HG03558 (cell line): ENCODE measurements at regions not wholly inside any gene's neighbourhood (a gene's known extent, or its start where the extent isn't known, plus 50 kb on each side); places are given as distances from the start of the nearest gene placed in this dataset.

Experiments
- ATAC-seq: cut with Tn5 transposase; IDR thresholded peaks from one replicate; pipeline ENCODE4 v1.9.1; 2021; ENCODE audit warnings: moderate number of reproducible peaks; ENCODE audit not compliant: unreplicated experiment; ENCODE audit errors: extremely low read depth

GRCh38 chr13:22738357-22738756 lies 442.4 kb upstream of the SGCG start:
- ATAC-seq, result no peak

GRCh38 chr13:22740264-22740663 lies 440.5 kb upstream of the SGCG start:
- ATAC-seq, result no peak

- no peak for ATAC-seq
Observed at GRCh38 chr13:22744688-22745452, 435.9 kb upstream of the SGCG start.

- ATAC-seq, result no peak
Observed at GRCh38 chr13:22748866-22749577, 431.8 kb upstream of the SGCG start.

- ATAC-seq, result no peak
Observed at GRCh38 chr13:22749626-22750025, 431.2 kb upstream of the SGCG start.

- no peak for ATAC-seq
Observed at GRCh38 chr13:22757530-22758120, 423.2 kb upstream of the SGCG start.

- no peak for ATAC-seq
Observed at GRCh38 chr13:22758245-22758644, 422.5 kb upstream of the SGCG start.

GRCh38 chr13:22761709-22762108 lies 419.1 kb upstream of the SGCG start:
- ATAC-seq, result no peak

- no peak for ATAC-seq
Observed at GRCh38 chr13:22765547-22765946, 415.2 kb upstream of the SGCG start.

DNA sequence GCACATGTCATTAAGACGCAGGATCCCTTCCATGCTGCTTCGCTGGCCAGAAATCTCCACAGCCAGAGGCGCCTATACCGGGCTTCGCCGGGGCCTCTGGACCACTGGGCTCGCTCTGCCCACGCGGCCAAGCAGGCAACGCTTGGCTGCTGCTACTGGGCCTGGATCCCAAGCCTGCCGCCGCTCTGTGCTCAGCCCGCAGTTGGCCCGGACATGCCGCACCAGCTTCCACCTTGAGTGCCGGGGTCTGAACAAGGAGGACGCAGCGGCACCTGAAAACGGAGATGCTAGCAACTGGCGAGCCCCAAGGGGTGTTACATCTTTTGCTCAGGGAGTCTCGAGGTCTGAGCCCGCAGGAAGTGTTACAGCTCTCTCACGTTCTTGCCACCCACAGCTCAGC lies 409.9 kb upstream of the SGCG start:
- ATAC-seq, result no peak

DNA sequence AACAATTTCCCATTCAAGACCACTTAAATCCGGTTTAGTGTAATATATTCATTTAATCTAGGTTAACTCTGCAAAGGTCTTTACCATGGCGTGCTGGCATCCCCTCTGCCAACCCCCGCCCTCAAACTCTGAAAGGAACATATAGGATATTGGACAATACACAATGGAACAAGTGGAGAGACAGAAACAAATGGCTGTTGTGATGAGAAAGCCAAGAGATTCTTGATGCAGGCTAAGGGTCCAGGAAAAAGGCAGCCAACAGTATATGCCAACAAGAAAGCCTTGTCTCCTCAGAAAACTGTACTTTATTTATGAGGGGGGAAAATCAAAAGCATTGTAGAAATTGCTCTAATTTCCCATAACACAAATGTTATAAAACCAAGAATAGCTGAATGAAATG lies 407.3 kb upstream of the SGCG start:
- no peak for ATAC-seq

DNA sequence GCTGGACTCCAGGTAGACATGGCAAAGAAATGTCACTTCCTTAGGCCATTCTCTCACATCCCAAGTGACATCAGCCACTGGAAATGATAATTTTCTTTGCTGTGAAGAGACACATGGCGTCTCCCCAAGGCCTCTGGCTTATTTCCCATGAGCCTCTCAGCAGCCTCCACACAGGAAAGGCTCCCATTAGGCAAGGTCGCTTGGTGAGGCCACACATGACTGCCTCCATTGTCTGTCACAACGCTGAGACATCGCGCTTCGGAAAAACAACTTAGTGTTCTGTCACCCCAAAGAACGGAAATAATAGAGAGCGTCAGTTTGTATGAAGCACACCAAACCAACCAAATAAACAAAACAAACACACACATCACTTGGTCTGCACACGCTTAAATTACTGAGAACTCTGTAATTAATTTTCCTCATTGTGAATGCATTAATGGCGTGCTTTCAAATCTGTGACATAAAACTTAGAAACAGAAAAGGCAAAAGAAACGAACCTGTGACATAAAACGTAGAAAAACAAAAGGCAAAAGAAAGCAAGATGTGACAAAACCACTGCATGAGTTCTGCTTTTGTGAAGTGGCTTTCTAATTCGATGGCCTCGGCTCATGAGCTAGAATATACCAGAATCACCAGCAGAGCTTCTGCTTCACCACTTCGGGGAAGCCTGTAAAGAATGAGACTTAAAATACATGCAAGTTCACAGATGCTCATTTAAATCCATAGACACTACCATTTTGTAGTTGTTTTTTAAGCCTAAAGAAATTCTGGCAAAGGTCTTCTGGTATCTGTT lies 404.2 kb upstream of the SGCG start:
- no peak for ATAC-seq

DNA sequence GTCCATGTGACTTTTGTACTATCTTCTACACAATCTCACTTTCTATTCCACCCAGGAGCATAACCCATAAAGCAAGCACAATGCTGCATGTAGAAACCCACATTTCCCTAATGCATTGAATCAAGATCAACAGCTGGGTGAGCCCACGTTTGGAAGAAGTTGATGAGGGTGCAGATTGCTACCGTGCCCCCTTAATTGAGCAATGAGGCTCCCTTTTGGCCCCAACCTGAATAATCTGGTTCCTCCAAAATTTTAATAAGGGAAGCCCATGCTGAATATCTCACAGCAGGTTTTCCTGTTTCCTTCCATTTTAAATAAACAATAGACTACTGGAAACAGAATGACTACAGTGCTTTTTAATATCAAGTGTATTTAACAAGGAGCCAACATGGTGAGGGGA lies 403.6 kb upstream of the SGCG start:
- ATAC-seq, result no peak

DNA sequence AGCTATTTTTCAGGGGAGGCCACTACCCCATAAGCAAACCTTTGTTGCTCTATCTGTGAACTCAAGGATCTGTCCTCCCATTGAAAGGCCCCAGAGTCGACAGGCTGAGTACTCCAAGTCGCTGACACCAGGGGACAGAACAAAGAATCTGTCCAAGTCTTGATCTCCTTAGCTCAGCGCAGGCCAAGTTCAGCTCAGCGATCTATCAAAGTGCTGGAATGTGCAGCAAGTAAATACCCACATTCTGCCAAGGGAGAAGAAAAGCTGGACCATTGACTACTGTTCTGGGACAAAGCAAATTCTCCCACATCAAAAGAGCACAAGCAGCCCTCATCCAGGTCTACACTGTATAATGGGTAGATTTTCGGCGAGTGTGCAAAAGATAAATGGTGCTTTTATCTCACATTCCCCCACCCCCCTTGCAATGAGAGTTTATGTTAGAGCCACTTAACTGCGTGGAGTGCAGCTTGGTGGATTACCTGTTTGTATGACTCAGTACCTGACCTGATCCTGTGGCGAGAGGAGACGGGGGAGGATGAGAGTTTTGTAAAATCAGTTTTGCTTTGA lies 391.7 kb upstream of the SGCG start:
- ATAC-seq, result no peak

- ATAC-seq, result no peak
Observed at GRCh38 chr13:22789916-22790315, 390.9 kb upstream of the SGCG start.

- no peak for ATAC-seq
Observed at GRCh38 chr13:22793598-22794134, 387.1 kb upstream of the SGCG start.

- ATAC-seq, result no peak
Observed at GRCh38 chr13:22800526-22801401, 380.0 kb upstream of the SGCG start.

DNA sequence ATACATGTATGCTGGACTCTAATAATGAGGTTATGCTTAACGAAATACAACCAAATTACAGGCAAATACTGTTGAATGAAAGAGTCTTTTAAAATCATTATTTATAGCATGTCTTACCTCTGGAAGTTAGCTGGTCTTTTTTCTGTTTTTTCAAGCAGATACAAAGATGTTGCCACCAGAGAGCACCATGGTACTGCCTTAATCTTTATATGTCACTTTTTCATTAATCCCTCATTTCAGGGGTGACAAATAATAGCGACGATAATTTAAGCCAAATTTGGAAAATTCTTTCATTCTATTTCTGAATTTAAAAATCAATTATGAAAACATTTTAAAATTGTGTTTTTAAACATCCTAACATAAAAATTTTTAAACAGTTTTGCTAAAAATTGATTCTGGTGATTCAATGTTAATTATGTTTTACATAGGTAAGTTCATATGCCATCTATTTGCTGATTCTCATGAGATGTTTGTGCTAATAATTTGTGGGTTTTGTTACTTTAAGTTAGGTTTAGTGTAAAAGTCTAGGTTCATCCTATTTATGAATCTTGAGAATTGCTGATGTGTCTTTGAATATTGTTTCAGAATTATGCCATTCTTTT lies 379.3 kb upstream of the SGCG start:
- ATAC-seq, result no peak

GRCh38 chr13:22812793-22813192 lies 368.0 kb upstream of the SGCG start:
- ATAC-seq, result no peak
